ENCODE measurements at regions not wholly inside any gene's neighbourhood (a gene's known extent, or its start where the extent isn't known, plus 50 kb on each side); places are given as distances from the start of the nearest gene placed in this dataset.

- no peak for TF ChIP-seq POLR2A (IDR thresholded peaks at IDR 0.05)
- no peak for TF ChIP-seq CTCF (IDR thresholded peaks at IDR 0.05)
Observed at GRCh38 chr2:8494151-8494550, 187.7 kb upstream of the ID2 start.
